Sciatic nerve (tissue), 2 donors: ENCODE measurements at regions not wholly inside any gene's neighbourhood (a gene's known extent, or its start where the extent isn't known, plus 50 kb on each side); places are given as distances from the start of the nearest gene placed in this dataset.
A peak's percentile ranks its signal among the peaks of the same experiment; 100 is the strongest.

Experiments
- ATAC-seq: fragments of 200-7000 bp; cut with Tn5 transposase; one replicate; pipeline ENCODE4 v1.9.1; 2020; ENCODE audit warnings: mild to moderate bottlenecking, moderate library complexity
- DNase-seq: peaks from one replicate; pipeline ENCODE4 v3.0.0-alpha.2; 2020; ENCODE audit warnings: low spot score
- intact Hi-C: fragments of 100-400 bp; cut with DNase I; formaldehyde crosslinking; loops from one replicate; pipeline ENCODE4 v1.14.2; 2022
- donor health status: DM: no; HTN: no; CAD: no.
- donor health status: DM: no; HTN: no; CAD: no.

GRCh38 chr16:55239723-55240122 is 84.3 kb upstream of the IRX6 start:
- DNase-seq (no peak), ATAC-seq (no peak)
- intact Hi-C loops = no loop called here

GRCh38 chr16:55240888-55241287 is 83.1 kb upstream of the IRX6 start:
- intact Hi-C loops = no loop called here
- DNase-seq (no peak), ATAC-seq (no peak)

GRCh38 chr16:55242667-55243066 is 81.3 kb upstream of the IRX6 start:
- intact Hi-C loops = no loop called here
- DNase-seq (no peak), ATAC-seq (no peak)

GRCh38 chr16:55248058-55248457 is 75.9 kb upstream of the IRX6 start:
- no peak for ATAC-seq
- intact Hi-C loops = no loop called here
- DNase-seq = no peak

- ATAC-seq (no peak), DNase-seq (no peak)
- intact Hi-C loops = no loop called here
Measured at GRCh38 chr16:55248494-55248893, 75.5 kb upstream of the IRX6 start.

GRCh38 chr16:55249361-55249760 is 74.6 kb upstream of the IRX6 start:
- DNase-seq = no peak
- ATAC-seq = no peak
- intact Hi-C loops = no loop called here

- DNase-seq (no peak), ATAC-seq (no peak)
- intact Hi-C loops = no loop called here
Measured at GRCh38 chr16:55249936-55250335, 74.1 kb upstream of the IRX6 start.

- intact Hi-C loops = no loop called here
Measured at GRCh38 chr16:55250701-55251100, 73.3 kb upstream of the IRX6 start.

GRCh38 chr16:55251151-55251550 is 72.9 kb upstream of the IRX6 start:
- intact Hi-C loops = no loop called here
- no peak for DNase-seq

More at GRCh38 chr16:55250701-55251100, 73.3 kb upstream of the IRX6 start:
- no peak for ATAC-seq
- no peak for DNase-seq

GRCh38 chr16:55252577-55252976 is 71.4 kb upstream of the IRX6 start:
- no peak for DNase-seq
- no peak for ATAC-seq
- intact Hi-C loops = no loop called here

More at GRCh38 chr16:55251151-55251550, 72.9 kb upstream of the IRX6 start:
- no peak for ATAC-seq

- intact Hi-C loops = no loop called here
- DNase-seq (no peak), ATAC-seq (no peak)
Measured at GRCh38 chr16:55253987-55254386, 70.0 kb upstream of the IRX6 start.

GRCh38 chr16:55255733-55256282 is 68.2 kb upstream of the IRX6 start:
- ATAC-seq = no peak
- intact Hi-C loops = no loop called here
- DNase-seq = no peak

- intact Hi-C loops = no loop called here
- no peak for DNase-seq
- no peak for ATAC-seq
Measured at GRCh38 chr16:55256412-55257016, 67.5 kb upstream of the IRX6 start.

GRCh38 chr16:55257966-55258613 is 65.9 kb upstream of the IRX6 start:
- intact Hi-C loops = no loop called here
- DNase-seq = no peak
- ATAC-seq = peak; percentile 56

GRCh38 chr16:55261301-55261700 is 62.7 kb upstream of the IRX6 start:
- intact Hi-C loops = no loop called here
- ATAC-seq (no peak), DNase-seq (no peak)

GRCh38 chr16:55263271-55264250 is 60.4 kb upstream of the IRX6 start:
- intact Hi-C loops = no loop called here
- ATAC-seq = no peak
- no peak for DNase-seq

GRCh38 chr16:55264949-55265348 is 59.1 kb upstream of the IRX6 start:
- no peak for ATAC-seq
- no peak for DNase-seq
- intact Hi-C loops = no loop called here

GRCh38 chr16:55265926-55266325 is 58.1 kb upstream of the IRX6 start:
- DNase-seq (no peak), ATAC-seq (no peak)
- intact Hi-C loops = no loop called here

- intact Hi-C loops = no loop called here
- ATAC-seq = no peak
- no peak for DNase-seq
Measured at GRCh38 chr16:55271945-55272513, 52.0 kb upstream of the IRX6 start.
